Urothelium cell line (cell line): ENCODE measurements at regions not wholly inside any gene's neighbourhood (a gene's known extent, or its start where the extent isn't known, plus 50 kb on each side); places are given as distances from the start of the nearest gene placed in this dataset.
"Not testable (repeated sequence)": the region's sequence is repeated elsewhere in the genome, so short reads cannot be mapped to it uniquely, and the experiment has no call there.

Experiments
- DNase-seq: peaks from one replicate; pipeline ENCODE4 v3.0.0; 2011; ENCODE audit warnings: low spot score, mixed read lengths
- FAIRE-seq: peaks from 2 replicates; lab custom pipeline; 2011; peaks lifted over from hg19 to GRCh38; lab: Jason Lieb, UNC

- FAIRE-seq (no peak), DNase-seq (no peak)
These were observed 136.0 kb upstream of the SPOPL start for GRCh38 chr2:138365581-138365980.

GRCh38 chr2:138369856-138370255, 131.7 kb upstream of the SPOPL start:
- no peak for FAIRE-seq

GRCh38 chr2:138373993-138374408, 127.6 kb upstream of the SPOPL start:
- FAIRE-seq (no peak), DNase-seq (peak; percentile 30)

More at GRCh38 chr2:138369856-138370255, 131.7 kb upstream of the SPOPL start:
- DNase-seq, result no peak

- DNase-seq, result no peak
- FAIRE-seq, result no peak
These were observed 120.2 kb upstream of the SPOPL start for GRCh38 chr2:138381373-138381772.

GRCh38 chr2:138382672-138383071, 118.9 kb upstream of the SPOPL start:
- FAIRE-seq, result no peak
- DNase-seq, result no peak

GRCh38 chr2:138386191-138386590, 115.4 kb upstream of the SPOPL start:
- not testable (repeated sequence) for FAIRE-seq, DNase-seq

DNA sequence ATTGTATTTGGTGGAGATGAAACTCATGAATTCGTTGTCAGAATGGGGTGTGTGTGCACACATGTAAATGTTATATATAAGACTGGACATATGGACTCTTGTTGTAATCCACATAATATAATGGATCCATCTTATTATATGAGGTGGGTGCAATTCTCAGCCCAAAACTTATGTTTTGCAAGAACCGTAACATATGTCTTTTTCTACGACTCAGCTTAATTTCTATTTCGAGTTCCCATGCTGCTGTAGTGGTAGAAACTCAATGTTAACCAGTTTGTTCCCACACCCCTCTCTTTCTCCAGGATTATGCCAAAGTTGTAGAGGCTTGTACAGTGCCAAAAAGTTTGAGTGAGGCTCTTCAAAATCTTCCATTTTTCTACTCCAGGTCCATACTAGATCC, 112.5 kb upstream of the SPOPL start:
- DNase-seq, result no peak

GRCh38 chr2:138390316-138390945, 111.1 kb upstream of the SPOPL start:
- no peak for FAIRE-seq
- no peak for DNase-seq

More for the DNA sequence above, 112.5 kb upstream of the SPOPL start:
- FAIRE-seq, result no peak

DNA sequence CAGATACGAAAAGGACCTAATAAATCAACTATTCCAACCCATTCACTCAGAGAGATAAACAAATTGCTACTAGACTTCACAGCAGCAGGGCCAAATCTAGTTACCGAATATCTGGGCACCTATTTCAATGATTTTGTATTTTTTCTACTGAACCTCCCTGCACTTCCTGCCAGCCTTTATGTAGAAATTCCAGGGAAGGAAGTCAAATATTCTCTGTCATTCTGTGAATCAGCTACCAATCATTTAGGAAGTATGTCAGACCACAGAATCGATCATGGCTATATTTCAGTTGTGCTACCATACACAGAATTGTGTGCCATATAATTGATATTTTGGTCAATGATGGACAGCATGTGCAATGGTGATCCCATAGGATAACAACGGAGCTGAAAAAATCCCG, 109.6 kb upstream of the SPOPL start:
- no peak for DNase-seq
- no peak for FAIRE-seq

DNA sequence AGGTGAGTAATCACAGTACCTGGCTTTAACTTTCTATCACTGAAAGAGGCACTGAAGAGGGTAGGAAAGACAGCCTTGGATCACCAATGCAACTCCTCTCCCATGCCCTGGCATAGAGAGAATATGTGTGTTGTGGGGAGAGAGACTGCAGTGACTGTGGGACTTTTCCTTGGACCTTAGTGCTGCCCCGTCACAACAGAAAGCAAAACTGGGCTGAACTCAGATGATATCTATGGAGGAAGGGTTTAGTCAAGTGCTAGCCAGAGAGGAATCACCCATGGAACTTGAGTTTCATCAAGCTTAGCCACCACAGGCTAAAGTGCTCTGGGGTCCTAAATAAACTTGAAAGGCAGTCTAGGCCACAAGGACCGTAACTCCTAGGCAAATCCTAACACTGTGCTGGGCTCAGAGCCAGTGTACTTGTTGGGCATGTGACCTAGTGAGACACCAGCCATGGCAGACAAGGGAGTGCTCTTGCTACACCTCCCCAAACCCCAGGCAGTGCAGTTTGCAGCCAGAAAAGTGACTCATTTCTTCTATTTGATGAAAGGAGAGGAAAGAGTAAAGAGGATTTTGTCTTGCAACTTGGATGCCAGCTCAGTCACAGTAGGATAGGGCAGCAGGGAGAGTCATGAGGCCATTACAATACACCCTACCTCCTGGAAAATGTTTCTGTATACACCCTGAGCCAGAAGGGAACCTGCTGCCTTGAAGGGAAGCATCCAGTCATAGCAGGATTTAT, 105.8 kb upstream of the SPOPL start:
- peak; percentile 43 for DNase-seq
- no peak for FAIRE-seq

- FAIRE-seq, result no peak
- no peak for DNase-seq
These were observed 104.7 kb upstream of the SPOPL start for GRCh38 chr2:138396843-138397242.

GRCh38 chr2:138403431-138403927, 98.1 kb upstream of the SPOPL start:
- no peak for DNase-seq
- peak; percentile 13 for FAIRE-seq

GRCh38 chr2:138414014-138414413, 87.6 kb upstream of the SPOPL start:
- no peak for DNase-seq
- FAIRE-seq, result no peak

DNA sequence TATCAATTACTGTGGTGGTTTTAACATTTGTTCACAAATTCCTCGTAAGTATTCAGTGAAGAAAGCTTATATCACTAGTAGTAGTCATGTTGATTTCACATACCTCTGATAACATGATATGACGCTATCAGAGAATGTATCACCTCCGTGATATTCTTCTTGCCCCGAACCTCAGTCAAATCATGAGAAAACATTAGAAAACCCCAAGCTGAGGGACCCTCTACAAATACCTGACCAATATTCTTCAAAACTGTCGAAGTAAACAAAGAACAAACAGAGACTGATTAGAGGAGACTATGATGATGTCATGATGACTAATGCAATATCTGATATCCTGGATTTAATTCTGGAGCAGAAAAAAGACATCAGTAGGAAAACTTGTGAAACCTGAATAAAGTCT, 85.6 kb upstream of the SPOPL start:
- FAIRE-seq (no peak), DNase-seq (no peak)

GRCh38 chr2:138418453-138418852, 83.1 kb upstream of the SPOPL start:
- FAIRE-seq, result no peak
- DNase-seq, result no peak

DNA sequence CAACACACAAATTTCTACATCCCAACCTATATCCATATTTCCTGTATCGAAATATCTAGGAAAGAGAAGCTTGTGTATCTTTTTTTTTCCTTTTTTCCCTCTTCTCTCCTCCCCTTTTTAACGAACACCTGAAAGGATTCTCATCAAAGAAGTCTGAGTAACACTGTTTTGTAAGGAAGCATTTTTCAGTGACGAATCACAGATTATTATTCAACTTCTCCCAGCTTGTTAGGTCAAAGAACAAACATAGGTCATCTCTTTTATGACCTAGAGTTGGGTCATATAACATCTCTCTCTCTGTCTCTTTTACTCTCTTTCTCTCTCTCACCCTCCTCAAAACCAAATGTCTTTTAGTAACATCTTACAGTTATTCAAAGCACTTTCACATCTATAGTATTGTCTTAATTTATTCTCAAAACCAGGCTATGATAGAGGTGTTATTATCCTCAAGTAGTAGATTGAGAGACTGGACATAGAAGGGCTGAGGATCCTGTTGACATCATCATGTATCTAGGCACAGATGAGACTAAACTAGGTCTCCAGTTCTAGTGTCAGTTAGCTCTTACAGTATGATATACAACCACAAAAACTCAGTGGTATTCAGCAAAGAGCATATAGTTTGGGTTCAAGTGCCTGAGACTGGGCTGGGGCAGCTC, 80.1 kb upstream of the SPOPL start:
- peak; percentile 27 for DNase-seq
- no peak for FAIRE-seq

DNA sequence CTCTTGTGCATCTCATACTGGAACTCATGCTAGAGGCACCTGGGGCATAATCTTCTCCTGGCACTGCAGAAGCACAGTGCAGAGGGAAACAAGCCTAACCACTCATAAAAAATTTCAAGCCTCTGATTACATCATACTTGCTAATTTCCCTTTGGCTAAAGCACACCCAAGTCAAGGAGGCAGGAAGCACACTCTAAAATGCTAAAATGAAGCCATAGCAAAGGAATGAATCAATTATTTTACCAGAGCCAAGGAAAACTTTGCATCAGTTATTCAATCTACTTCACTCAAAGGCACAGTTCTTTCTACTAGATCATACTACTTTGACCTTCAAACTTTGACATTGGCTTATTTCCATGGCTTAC, 79.6 kb upstream of the SPOPL start:
- FAIRE-seq (no peak), DNase-seq (peak; percentile 50)

DNA sequence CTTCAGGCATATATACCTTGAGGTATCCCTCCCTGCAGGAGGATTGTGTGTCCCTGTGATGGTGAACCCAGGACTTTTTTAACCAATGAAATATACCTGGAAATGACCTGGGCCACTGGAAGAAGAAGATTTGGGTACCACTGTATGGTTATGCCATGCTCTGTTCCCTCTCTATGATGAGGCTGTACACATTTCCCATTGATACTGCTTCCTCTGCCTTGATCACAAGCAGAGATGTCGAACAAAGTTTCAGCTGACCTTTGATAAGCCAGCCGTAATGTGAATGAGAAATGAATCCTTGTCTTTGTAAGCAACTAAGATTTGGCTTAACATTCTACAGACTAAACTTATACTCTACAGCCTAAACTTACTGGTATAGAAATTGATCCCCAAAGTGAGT, 78.4 kb upstream of the SPOPL start:
- FAIRE-seq (peak; percentile 27), DNase-seq (no peak)

DNA sequence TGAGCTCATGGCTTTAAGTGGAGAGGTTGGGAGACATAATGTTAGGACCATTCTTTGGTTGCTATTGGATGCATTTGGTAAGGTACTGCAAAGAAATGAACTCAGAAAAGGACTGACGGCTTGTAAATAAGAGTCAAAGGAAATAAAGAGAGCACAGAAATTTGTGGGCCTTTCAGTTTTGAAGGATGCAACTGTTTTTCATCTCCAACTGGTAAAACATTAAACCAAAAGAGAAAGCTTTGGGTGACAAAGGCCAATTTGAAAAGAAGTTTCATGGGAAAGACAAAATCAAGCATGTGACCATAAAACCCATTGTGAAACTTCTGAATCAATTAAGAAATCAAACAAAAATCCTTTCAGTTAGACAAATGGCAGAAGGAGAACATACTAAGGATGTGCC, 77.8 kb upstream of the SPOPL start:
- FAIRE-seq, result no peak
- DNase-seq, result no peak

DNA sequence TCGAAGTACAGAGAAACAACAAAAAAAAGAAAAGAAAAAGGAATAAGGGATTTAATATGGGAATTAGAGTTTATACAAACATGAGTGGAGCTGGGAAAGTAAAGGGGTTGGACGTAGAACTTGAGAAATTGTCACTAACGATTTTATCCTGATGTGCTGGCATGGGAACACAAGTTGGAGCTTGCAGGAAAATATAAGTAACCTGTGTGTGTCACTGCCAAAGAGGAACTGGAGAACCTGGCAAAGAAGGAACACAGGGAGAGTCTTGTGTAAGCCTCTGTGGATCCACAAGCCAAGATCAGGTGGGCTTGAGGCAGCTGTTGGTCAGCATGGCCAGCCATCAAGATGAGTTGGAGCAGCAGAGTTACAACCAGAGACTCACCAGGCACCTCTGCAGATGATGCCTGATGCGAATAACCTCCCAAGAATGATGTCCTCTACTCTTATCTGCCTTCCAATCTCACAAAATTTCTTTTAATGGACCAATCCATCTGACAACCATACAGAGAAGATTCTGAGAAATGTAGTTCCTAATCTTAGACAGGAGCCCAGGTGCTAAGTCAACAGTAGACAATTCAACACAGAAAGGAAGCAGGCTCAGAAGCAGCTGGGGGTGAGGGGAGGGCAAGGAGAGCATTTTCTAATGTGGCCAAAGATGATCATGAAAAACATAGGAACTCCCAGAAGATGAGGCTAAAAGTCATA, 77.0 kb upstream of the SPOPL start:
- no peak for FAIRE-seq
- no peak for DNase-seq

GRCh38 chr2:138426116-138426515, 75.5 kb upstream of the SPOPL start:
- DNase-seq, FAIRE-seq: not testable (repeated sequence)
